ENCODE measurements at regions not wholly inside any gene's neighbourhood (a gene's known extent, or its start where the extent isn't known, plus 50 kb on each side); places are given as distances from the start of the nearest gene placed in this dataset.

GRCh38 chr2:109046925-109047508 lies 58.0 kb upstream of the EDAR start:
- intact Hi-C loops (cut with DNase I) = no loop called here
- Histone ChIP-seq H3K27ac (no peak overlapping the region), H3K27me3 (no peaks in the 10 kb centered on the region), H3K4me1 (no peaks in the 10 kb centered on the region), H3K36me3 (no peaks in the 10 kb centered on the region), H3K4me3 (no peak overlapping the region), H3K9me3 (no peaks in the 10 kb centered on the region)
- DNase-seq (no peak), ATAC-seq (peak; percentile 50)
- no peak for TF ChIP-seq CTCF (IDR thresholded peaks at IDR 0.05)

- Histone ChIP-seq H3K27ac (no peak overlapping the region), H3K36me3 (no peaks in the 10 kb centered on the region), H3K9me3 (no peaks in the 10 kb centered on the region), H3K27me3 (no peaks in the 10 kb centered on the region), H3K4me3 (no peak overlapping the region), H3K4me1 (no peaks in the 10 kb centered on the region)
- no peak for TF ChIP-seq CTCF (IDR thresholded peaks at IDR 0.05)
- intact Hi-C loops (cut with DNase I) = no loop called here
- ATAC-seq (no peak), DNase-seq (no peak)
Measured at GRCh38 chr2:109045505-109045904, 56.5 kb upstream of the EDAR start.

GRCh38 chr2:109038992-109039391 lies 50.0 kb upstream of the EDAR start:
- no peaks in the 10 kb centered on the region for H3K4me1 ChIP-seq
- no peak for TF ChIP-seq CTCF (IDR thresholded peaks at IDR 0.05)
- no peak for ATAC-seq

More at GRCh38 chr2:109038992-109039391, 50.0 kb upstream of the EDAR start:
- DNase-seq = no peak
- no peaks in the 10 kb centered on the region for H3K36me3 ChIP-seq
- H3K27ac ChIP-seq = no peak overlapping the region
- no peaks in the 10 kb centered on the region for H3K9me3 ChIP-seq
- no peaks in the 10 kb centered on the region for H3K27me3 ChIP-seq
- H3K4me3 ChIP-seq = no peak overlapping the region
- intact Hi-C loops (cut with DNase I) = no loop called here

All from upper lobe of right lung (tissue), 1 donor.